ENCODE measurements at regions not wholly inside any gene's neighbourhood (a gene's known extent, or its start where the extent isn't known, plus 50 kb on each side); places are given as distances from the start of the nearest gene placed in this dataset.

DNA sequence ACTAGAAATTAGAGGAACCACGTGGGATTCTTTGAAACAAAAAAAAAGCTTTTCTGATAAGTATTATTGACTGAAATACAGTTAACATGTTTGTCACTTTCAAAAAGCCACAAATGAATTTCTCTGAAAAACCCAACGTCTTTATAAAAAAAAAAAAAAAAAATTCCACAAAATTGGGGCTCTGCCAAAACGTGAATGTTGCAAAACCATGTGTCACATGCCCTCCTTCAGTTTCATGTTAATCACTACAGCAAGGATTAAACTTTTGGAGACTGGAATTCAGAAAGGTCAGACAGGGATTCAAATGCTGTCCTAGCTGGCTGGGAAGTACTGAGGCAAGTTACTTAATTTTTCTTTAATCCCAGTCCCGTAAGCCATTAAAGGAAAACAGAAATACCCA lies 278.0 kb upstream of the KLF14 start:
- Mint-ChIP-seq H3K9me3 (no peaks in the 10 kb centered on the region), H3K27ac (peak overlapping the region; percentile 88 to 93), H3K27me3 (no peaks in the 10 kb centered on the region), H3K4me3 (peak overlapping the region; percentile 77 to 80), H3K36me3 (ENCODE audit: insufficient read depth) (peaks cover 95% of the 10 kb centered on the region), H3K4me1 (ENCODE audit: low read depth in 2 of 2) (peaks cover 75 to 90% of the 10 kb centered on the region in 2 donors)
- no peak for DNase-seq
- peak; percentile 35 for ATAC-seq (replicated peaks)

DNA sequence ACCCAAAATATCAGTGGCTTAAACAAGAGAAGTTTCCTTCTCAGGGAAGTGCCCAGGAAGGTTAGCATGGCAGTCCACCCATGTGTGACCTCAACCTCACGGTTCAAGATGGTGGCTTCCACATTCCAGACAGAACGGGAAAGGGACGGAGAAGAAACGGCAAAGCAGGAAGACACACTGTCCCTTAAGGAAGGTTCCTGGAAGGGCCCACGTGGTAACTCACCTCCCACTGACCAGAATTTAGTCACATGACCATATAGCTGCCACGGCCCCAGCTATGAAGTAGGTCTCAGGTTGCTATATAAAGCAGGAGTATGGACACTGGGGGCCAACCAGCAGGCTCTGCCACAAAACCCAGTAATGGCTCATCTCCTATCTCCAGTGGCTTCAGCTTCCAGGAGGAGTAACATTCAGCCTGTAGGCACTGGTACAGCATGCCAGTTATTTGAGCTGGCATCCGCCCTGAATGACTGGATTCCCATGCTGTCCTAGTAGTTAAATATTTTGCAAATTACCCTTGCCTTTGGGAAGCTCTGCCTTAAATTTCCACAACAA lies 278.5 kb upstream of the KLF14 start:
- DNase-seq (no peak), ATAC-seq (replicated peaks) (peak; percentile 4)
- peaks cover 93% of the 10 kb centered on the region for H3K36me3 Mint-ChIP-seq (ENCODE audit: insufficient read depth)
- peaks cover 72 to 88% of the 10 kb centered on the region in 2 donors for H3K4me1 Mint-ChIP-seq (ENCODE audit: low read depth in 2 of 2)
- peak overlapping the region; percentile 77 to 80 for H3K4me3 Mint-ChIP-seq
- H3K27ac Mint-ChIP-seq, result peak overlapping the region; percentile 88 to 93
- no peaks in the 10 kb centered on the region for H3K9me3 Mint-ChIP-seq
- H3K27me3 Mint-ChIP-seq, result no peaks in the 10 kb centered on the region

DNA sequence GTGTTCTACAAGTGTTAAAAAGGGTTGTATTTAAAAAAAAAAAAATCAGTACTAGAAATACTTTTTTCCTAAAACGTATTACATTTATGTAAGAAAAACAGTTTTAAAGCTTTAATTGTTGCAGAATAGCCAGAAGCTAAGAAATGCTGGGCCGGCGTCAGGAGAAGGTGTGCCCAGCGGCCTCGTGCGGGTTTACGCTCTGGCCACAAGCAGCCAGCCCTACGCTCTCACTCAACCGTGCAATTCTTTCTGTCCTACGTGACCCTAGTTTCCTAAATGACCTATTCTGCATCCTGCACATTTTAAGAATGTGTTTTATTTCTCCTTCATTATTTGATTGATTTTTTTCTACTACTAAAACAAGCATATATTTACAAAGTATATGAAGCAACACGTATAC lies 279.7 kb upstream of the KLF14 start:
- peaks cover 78 to 92% of the 10 kb centered on the region in 2 donors for H3K4me1 Mint-ChIP-seq (ENCODE audit: low read depth in 2 of 2)
- peaks cover 90% of the 10 kb centered on the region for H3K36me3 Mint-ChIP-seq (ENCODE audit: insufficient read depth)
- no peak for DNase-seq
- peak overlapping the region; percentile 77 to 80 for H3K4me3 Mint-ChIP-seq
- no peaks in the 10 kb centered on the region for H3K27me3 Mint-ChIP-seq
- no peaks in the 10 kb centered on the region for H3K9me3 Mint-ChIP-seq
- ATAC-seq (replicated peaks), result no peak
- peak overlapping the region; percentile 75 to 93 for H3K27ac Mint-ChIP-seq

DNA sequence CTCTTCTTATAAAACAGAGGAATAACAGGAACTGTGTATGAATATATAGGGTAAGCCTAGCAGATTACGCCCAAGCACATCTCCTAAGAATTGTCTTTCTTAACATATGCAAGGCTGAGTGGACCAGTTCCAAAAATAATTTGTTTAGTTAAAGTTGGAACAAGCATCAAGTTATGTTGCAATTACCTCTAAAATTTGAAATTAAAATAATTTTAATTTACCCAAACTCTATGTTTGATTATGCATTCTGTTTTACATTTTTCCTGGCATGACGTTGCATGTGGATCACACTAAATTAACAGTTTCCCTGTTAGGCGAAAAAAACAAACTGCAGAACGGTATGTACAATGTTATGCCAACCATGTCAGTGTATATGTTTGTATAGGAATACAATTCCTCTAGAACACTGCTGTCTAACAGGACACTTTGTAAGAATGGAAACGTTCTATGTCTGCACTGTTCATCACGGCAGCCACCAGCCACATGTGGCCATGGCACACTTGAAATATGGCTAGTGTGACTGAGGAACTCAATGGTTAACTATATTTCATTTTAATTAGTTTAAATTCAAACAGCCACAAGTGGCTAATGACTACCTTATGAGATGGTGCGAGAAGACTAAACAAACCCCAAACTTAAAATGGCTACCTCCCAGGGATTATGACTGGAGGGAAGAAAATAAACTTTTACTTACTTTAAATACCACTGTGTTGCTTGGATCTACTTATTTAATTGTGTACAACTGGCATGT lies 281.1 kb upstream of the KLF14 start:
- ATAC-seq (replicated peaks) (no peak), DNase-seq (no peak)
- H3K9me3 Mint-ChIP-seq, result no peaks in the 10 kb centered on the region
- H3K27ac Mint-ChIP-seq, result peak overlapping the region; percentile 89 to 93
- H3K4me1 Mint-ChIP-seq (ENCODE audit: low read depth in 2 of 2), result peaks cover 77 to 89% of the 10 kb centered on the region in 2 donors
- H3K4me3 Mint-ChIP-seq, result peak overlapping the region in 1 of 2 donors; percentile 9
- H3K27me3 Mint-ChIP-seq, result no peaks in the 10 kb centered on the region
- peaks cover 92% of the 10 kb centered on the region for H3K36me3 Mint-ChIP-seq (ENCODE audit: insufficient read depth)

DNA sequence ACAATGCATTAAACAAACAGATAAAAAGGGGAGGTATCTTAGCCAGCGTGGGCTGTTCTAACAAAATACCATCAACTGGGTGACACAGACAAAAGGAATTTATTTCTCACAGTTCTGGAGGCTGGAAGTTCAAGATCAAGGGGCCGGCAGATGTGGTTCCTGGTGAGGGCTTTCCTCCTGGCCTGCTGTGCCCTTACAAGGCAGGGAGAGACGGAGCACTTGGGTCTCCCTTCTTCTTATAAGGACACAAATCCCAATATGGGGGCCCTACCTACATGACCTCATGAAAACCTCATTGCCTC lies 281.6 kb upstream of the KLF14 start:
- Mint-ChIP-seq H3K36me3 (ENCODE audit: insufficient read depth) (peaks cover 89% of the 10 kb centered on the region), H3K4me3 (peak overlapping the region in 1 of 2 donors; percentile 9), H3K9me3 (no peaks in the 10 kb centered on the region), H3K27me3 (no peaks in the 10 kb centered on the region), H3K27ac (peak overlapping the region; percentile 80 to 89), H3K4me1 (ENCODE audit: low read depth in 2 of 2) (peaks cover 77 to 89% of the 10 kb centered on the region in 2 donors)
- DNase-seq, result no peak
- ATAC-seq (replicated peaks), result no peak

DNA sequence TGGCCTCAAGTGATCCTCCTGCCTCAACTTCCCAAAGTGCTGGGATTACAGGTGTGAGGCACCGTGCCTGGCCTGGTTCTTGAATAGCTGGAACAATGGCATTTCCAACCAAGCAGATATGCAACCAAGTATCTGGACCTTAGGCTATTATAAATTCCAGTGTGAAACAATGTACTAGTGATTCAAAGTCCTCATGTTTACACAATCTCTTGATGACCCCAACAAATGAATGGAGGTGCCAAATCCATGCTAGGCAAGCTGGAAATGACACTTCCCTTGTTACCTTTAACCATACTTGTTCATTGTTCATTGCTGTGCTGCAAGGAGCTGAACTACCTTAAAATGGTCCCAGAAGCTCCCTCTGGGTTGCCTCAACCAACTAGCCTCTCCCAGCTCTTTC lies 282.2 kb upstream of the KLF14 start:
- H3K4me3 Mint-ChIP-seq, result peak overlapping the region in 1 of 2 donors; percentile 17
- H3K4me1 Mint-ChIP-seq (ENCODE audit: low read depth in 2 of 2), result peaks cover 76 to 89% of the 10 kb centered on the region in 2 donors
- H3K36me3 Mint-ChIP-seq (ENCODE audit: insufficient read depth), result peaks cover 89% of the 10 kb centered on the region
- peak overlapping the region; percentile 80 to 89 for H3K27ac Mint-ChIP-seq
- no peaks in the 10 kb centered on the region for H3K27me3 Mint-ChIP-seq
- ATAC-seq (replicated peaks) (no peak), DNase-seq (no peak)
- H3K9me3 Mint-ChIP-seq, result no peaks in the 10 kb centered on the region

DNA sequence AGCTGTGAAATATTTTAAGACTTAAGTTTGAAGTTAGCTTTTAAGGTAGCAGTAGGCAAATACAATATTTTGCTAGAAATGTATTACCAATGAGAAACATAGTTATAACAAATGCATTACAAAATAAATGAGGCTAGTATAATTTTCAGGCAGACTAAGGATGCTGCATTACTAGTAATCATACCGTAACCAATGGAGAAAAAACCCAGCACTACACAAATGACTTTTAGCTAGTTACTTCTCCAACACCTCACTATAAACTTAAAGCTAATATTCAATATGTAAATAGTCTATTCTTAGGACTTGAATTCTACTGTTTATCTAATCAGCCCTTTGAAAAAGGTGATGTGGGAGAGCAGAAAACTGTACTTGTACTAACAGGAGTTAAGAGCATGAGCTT lies 285.3 kb upstream of the KLF14 start:
- H3K27ac Mint-ChIP-seq, result peak overlapping the region; percentile 61 to 93
- DNase-seq (no peak), ATAC-seq (replicated peaks) (no peak)
- H3K9me3 Mint-ChIP-seq, result no peaks in the 10 kb centered on the region
- peaks cover 86% of the 10 kb centered on the region for H3K36me3 Mint-ChIP-seq (ENCODE audit: insufficient read depth)
- H3K4me1 Mint-ChIP-seq (ENCODE audit: low read depth in 2 of 2), result peaks cover 68 to 84% of the 10 kb centered on the region in 2 donors
- peak overlapping the region; percentile 67 to 68 for H3K4me3 Mint-ChIP-seq
- H3K27me3 Mint-ChIP-seq, result no peaks in the 10 kb centered on the region

DNA sequence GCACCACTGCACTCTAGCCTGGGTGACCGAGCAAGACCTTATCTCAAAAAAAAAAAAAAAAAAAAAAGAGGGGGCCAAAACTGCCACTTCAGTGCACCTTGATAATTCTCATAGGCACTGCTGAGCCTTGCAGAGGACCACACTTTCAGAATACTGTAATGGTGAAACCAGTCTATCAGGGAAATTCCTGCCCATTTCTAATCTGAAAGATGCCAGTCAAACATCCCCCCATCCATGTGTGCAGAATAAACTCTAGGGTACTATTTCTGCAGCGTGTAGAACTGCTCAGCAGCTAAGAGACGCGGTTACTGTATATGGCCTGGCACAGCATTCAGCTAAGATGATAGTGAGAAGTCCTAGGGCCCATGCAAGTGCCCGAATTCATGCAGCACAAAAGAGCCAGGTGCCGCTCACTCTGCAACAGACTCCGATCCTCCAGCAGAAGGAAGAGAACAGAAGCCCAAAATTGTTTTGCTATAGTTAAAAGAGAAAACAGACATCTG lies 286.8 kb upstream of the KLF14 start:
- Mint-ChIP-seq H3K4me3 (peak overlapping the region; percentile 67 to 68), H3K27me3 (no peaks in the 10 kb centered on the region), H3K36me3 (ENCODE audit: insufficient read depth) (peaks cover 88% of the 10 kb centered on the region), H3K4me1 (ENCODE audit: low read depth in 2 of 2) (peaks cover 65 to 84% of the 10 kb centered on the region in 2 donors), H3K27ac (peak overlapping the region; percentile 61 to 93), H3K9me3 (no peaks in the 10 kb centered on the region)
- ATAC-seq (replicated peaks) (peak; percentile 30), DNase-seq (no peak)

DNA sequence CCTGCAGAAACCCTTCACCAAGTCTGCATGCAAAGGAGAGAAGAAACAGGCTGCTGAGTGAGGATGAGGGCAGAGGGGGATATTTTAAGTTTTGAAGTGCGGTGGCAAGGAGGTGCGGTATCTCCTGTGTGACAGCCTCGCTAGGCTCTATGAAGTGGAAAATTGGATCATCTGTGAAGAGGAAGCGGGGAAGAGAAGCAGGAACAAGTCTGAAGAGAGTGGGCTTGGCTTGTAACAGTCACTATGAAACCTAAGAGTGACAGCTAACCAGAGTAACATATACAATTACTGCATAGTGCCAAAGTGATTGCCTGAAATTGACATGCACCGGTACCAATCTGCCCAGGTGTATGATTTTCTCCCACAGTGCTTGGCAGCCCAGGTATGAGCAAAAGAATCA lies 287.5 kb upstream of the KLF14 start:
- Mint-ChIP-seq H3K36me3 (ENCODE audit: insufficient read depth) (peaks cover 88% of the 10 kb centered on the region), H3K4me1 (ENCODE audit: low read depth in 2 of 2) (peaks cover 63 to 82% of the 10 kb centered on the region in 2 donors), H3K27ac (peak overlapping the region; percentile 86 to 93), H3K4me3 (peak overlapping the region; percentile 67 to 68), H3K27me3 (no peaks in the 10 kb centered on the region), H3K9me3 (no peaks in the 10 kb centered on the region)
- ATAC-seq (replicated peaks) (peak; percentile 19), DNase-seq (no peak)

DNA sequence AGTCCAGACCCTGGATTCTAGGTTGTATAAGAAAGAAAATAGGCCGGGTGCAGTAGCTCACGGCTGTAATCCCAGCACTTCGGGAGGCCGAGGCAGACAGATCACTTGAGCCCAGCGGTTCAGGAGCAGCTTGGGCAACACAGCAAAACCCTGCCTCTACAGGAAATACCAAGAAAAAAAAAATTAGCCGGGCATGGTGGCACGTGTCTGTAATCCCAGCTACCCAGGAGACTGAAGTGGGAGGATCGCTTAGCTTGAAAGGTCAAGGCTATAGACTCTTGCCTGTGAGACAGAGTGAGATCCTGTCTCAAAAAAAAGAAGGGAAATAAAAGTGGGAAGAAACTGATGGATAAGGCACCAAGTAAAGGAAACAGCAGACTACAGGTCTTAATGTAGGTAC lies 287.9 kb upstream of the KLF14 start:
- Mint-ChIP-seq H3K4me1 (ENCODE audit: low read depth in 2 of 2) (peaks cover 66 to 82% of the 10 kb centered on the region in 2 donors), H3K4me3 (peak overlapping the region; percentile 67 to 68), H3K9me3 (no peaks in the 10 kb centered on the region), H3K27me3 (no peaks in the 10 kb centered on the region), H3K27ac (peak overlapping the region; percentile 86 to 93), H3K36me3 (ENCODE audit: insufficient read depth) (peaks cover 88% of the 10 kb centered on the region)
- ATAC-seq (replicated peaks), result peak; percentile 8
- DNase-seq, result no peak

DNA sequence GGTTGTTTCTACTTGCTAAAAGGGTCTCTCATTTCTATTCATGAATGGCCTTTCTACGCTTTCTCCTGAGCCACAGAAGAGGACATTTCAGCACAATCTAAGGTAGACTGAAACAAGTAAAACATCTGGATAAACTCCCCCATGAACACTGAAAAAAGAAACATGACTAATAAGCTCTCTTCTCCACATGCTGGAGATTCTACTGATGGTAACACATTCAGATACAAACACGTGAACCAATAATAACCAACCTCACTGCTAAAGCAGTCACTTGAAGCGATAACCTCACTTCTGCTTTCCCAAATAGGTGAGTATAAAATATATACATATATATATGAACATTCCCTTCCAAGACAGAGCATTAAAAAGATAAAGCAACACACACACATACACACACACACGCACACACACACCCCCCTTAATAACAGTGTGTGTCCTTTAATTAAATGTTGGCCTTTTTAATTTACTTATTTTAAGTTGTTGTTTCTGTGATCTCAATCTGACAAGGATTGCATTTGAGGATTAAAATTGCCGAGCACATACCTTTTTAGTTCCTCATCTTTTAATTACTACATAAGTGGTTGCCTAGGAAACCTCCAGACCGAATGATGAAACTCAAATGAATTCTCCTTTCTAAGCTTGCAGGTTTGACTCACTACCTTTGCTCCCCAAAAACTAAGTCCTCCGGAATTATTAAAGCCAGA lies 292.4 kb upstream of the KLF14 start:
- peak overlapping the region; percentile 90 to 94 for H3K27ac Mint-ChIP-seq

DNA sequence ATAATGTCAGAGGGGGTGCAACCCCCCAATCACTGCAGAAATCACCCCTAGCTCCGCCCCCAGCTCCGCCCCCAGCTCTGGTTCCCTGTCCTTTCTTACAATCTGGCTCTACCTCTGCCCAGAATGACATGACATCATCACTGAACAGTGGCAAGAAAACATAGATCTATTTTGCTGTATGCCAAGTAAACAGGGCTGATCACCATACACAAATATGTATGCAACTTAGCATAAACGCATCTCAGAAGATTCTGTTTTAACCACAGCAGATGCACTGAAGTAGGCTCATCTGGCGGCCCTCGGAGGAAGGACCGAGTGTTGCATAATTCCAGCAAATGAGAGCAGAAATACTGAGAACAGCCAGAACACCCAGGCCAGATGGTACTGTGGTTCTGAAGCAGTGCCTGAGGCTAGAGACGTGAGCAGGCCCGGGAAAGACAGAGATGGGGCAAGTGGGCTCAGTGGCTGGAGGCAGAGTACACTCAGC lies 293.3 kb upstream of the KLF14 start:
- Mint-ChIP-seq H3K36me3 (ENCODE audit: insufficient read depth) (peaks cover 95% of the 10 kb centered on the region), H3K9me3 (no peaks in the 10 kb centered on the region), H3K4me1 (ENCODE audit: low read depth in 2 of 2) (peaks cover 63 to 83% of the 10 kb centered on the region in 2 donors), H3K27ac (peak overlapping the region; percentile 90 to 94), H3K27me3 (no peaks in the 10 kb centered on the region), H3K4me3 (peak overlapping the region; percentile 70 to 76)
- DNase-seq (peak; percentile 34 to 41 (median 38)), ATAC-seq (replicated peaks) (peak; percentile 55)

More for the DNA sequence above, 292.4 kb upstream of the KLF14 start:
- Mint-ChIP-seq H3K27me3 (no peaks in the 10 kb centered on the region), H3K4me1 (ENCODE audit: low read depth in 2 of 2) (peaks cover 63 to 84% of the 10 kb centered on the region in 2 donors), H3K4me3 (peak overlapping the region; percentile 70 to 76), H3K36me3 (ENCODE audit: insufficient read depth) (peaks cover 95% of the 10 kb centered on the region), H3K9me3 (no peaks in the 10 kb centered on the region)
- DNase-seq, result no peak
- no peak for ATAC-seq (replicated peaks)

DNA sequence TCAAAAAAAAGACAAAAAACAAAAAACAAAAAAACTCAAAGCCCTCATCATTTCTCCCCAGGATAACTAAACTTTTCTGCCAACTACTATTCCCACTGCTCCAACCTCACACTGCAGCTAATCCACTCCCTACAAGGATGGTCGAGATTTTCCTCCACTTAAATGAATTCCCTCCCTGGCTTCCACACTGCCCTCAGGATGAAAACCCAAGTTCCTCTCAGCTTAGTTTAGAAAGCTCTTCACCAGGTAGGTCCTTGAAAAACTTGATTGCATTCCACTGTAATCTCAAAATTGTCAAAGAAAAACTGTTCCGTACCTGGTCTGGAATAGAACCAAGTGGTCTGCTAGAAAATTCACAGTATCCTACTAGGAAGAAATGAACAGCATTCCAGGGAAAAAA lies 294.3 kb upstream of the KLF14 start:
- H3K4me1 Mint-ChIP-seq (ENCODE audit: low read depth in 2 of 2), result peaks cover 66 to 86% of the 10 kb centered on the region in 2 donors
- no peaks in the 10 kb centered on the region for H3K27me3 Mint-ChIP-seq
- DNase-seq, result no peak
- no peaks in the 10 kb centered on the region for H3K9me3 Mint-ChIP-seq
- ATAC-seq (replicated peaks), result no peak
- H3K4me3 Mint-ChIP-seq, result peak overlapping the region; percentile 70 to 76
- peak overlapping the region; percentile 90 to 94 for H3K27ac Mint-ChIP-seq
- peaks cover 95% of the 10 kb centered on the region for H3K36me3 Mint-ChIP-seq (ENCODE audit: insufficient read depth)
